HEK293 (cell line): ENCODE measurements at regions not wholly inside any gene's neighbourhood (a gene's known extent, or its start where the extent isn't known, plus 50 kb on each side); places are given as distances from the start of the nearest gene placed in this dataset.

Experiments
- CTCF ChIP-seq: fragments of 450-650 bp; formaldehyde crosslinking; IDR thresholded peaks from 2 replicates; pipeline ENCODE4 v1.5.1; 2016; ENCODE audit warnings: missing biosample characterization, missing genetic modification characterization
- HOXA7 ChIP-seq: sonication (generic); formaldehyde crosslinking; IDR thresholded peaks from 2 replicates; pipeline ENCODE4 v1.8.1; 2022; ENCODE audit warnings: missing genetic modification reagents, borderline replicate concordance
- REST ChIP-seq: fragments of 450-650 bp; formaldehyde crosslinking; IDR thresholded peaks from 2 replicates; pipeline ENCODE4 v1.5.1; 2016; ENCODE audit warnings: missing biosample characterization, missing genetic modification characterization
- ZNF560 ChIP-seq: fragments of 450-650 bp; formaldehyde crosslinking; IDR thresholded peaks from 2 replicates; pipeline ENCODE4 v1.5.1; 2017; ENCODE audit warnings: missing biosample characterization, missing genetic modification characterization, borderline replicate concordance

GRCh38 chr11:123273616-123274015 is 78.6 kb upstream of the CLMP start:
- no peak for TF ChIP-seq REST
- TF ChIP-seq HOXA7 (CRISPR knock-in tag): no peak
- no peak for TF ChIP-seq ZNF560
- TF ChIP-seq CTCF (tag by site-specific recombination): no peak
